Gastroesophageal sphincter (tissue), 3 donors: ENCODE measurements at regions not wholly inside any gene's neighbourhood (a gene's known extent, or its start where the extent isn't known, plus 50 kb on each side); places are given as distances from the start of the nearest gene placed in this dataset.

Experiments
- EP300 ChIP-seq: sonication (generic); formaldehyde crosslinking; IDR thresholded peaks from one replicate; pipeline ENCODE4 v1.6.1; 2017; ENCODE audit warnings: antibody characterized with exemption, mild to moderate bottlenecking
- POLR2A ChIP-seq, 2 donors: fragments of 450-650 bp; IDR thresholded peaks; one replicate each; pipeline ENCODE4 v1.6.1; 2017; ENCODE audit warnings: antibody characterized with exemption in 2 of 2, mild to moderate bottlenecking in 2 of 2, moderate library complexity in 1 of 2
- POLR2AphosphoS5 ChIP-seq: sonication (generic); formaldehyde crosslinking; IDR thresholded peaks from one replicate; pipeline ENCODE4 v1.6.1; 2017; ENCODE audit warnings: antibody characterized with exemption
- TF ChIP-seq, protein P1 (sequence below), 4 experiments: fragments of 200-600 bp in 2 of 4; fragments of 450-650 bp in 2 of 4; sonication (generic) in 1 of 4; IDR thresholded peaks; one replicate each; pipeline ENCODE4 v1.5.1; 2017 to 2019; ENCODE audit warnings: antibody characterized with exemption in 4 of 4, mild to moderate bottlenecking in 2 of 4, moderate library complexity in 2 of 4

DNA sequence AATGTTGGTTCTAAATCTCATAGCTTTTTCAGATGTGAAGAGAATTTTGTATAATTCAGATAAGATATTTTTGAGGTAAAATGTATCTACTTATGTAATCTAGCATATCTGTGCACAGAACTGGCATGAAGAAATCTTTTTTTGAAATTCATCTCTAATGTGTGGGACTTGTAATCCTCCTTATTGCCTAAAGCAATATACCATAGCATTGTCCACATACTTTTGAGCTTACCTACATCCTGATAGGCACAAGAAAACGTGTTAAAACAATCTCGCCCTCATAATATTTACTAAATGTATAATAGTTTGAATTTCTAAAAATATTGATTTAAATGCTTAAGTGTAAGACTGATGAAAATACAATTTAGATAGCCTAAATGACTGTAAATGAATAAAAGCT, 1686.5 kb upstream of the ACO1 start:
- TF ChIP-seq, protein P1, sequence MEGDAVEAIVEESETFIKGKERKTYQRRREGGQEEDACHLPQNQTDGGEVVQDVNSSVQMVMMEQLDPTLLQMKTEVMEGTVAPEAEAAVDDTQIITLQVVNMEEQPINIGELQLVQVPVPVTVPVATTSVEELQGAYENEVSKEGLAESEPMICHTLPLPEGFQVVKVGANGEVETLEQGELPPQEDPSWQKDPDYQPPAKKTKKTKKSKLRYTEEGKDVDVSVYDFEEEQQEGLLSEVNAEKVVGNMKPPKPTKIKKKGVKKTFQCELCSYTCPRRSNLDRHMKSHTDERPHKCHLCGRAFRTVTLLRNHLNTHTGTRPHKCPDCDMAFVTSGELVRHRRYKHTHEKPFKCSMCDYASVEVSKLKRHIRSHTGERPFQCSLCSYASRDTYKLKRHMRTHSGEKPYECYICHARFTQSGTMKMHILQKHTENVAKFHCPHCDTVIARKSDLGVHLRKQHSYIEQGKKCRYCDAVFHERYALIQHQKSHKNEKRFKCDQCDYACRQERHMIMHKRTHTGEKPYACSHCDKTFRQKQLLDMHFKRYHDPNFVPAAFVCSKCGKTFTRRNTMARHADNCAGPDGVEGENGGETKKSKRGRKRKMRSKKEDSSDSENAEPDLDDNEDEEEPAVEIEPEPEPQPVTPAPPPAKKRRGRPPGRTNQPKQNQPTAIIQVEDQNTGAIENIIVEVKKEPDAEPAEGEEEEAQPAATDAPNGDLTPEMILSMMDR (IDR thresholded peaks at IDR 0.05), result no peak
- TF ChIP-seq EP300 (no peak), POLR2AphosphoS5 (no peak), POLR2A (IDR thresholded peaks at IDR 0.05) (no peak)
